ENCODE measurements at regions not wholly inside any gene's neighbourhood (a gene's known extent, or its start where the extent isn't known, plus 50 kb on each side); places are given as distances from the start of the nearest gene placed in this dataset.

- no peaks in the 10 kb centered on the region for H3K9me2 ChIP-seq (replicated peaks; ENCODE audit: insufficient read depth, low read length)
- no peaks in the 10 kb centered on the region for H3K79me2 ChIP-seq (ENCODE audit: insufficient read depth, low read length)
- TF ChIP-seq EZH2phosphoT487 (conservative IDR thresholded peaks at IDR 0.05; ENCODE audit: low read length), result no peak
- TF ChIP-seq CTCF (IDR thresholded peaks at IDR 0.05; ENCODE audit: insufficient read depth, low read length, poor library complexity, severe bottlenecking), result no peak
- H2AFZ ChIP-seq (ENCODE audit: low read depth, low read length, severe bottlenecking), result no peak overlapping the region
- H3K4me2 ChIP-seq (ENCODE audit: low read depth, low read length, poor library complexity, severe bottlenecking), result no peak overlapping the region
- H3K9ac ChIP-seq (ENCODE audit: low read length), result no peak overlapping the region
- no peak overlapping the region for H3K27ac ChIP-seq (ENCODE audit: low read depth, low read length)
- H3K36me3 ChIP-seq (ENCODE audit: low read length), result no peaks in the 10 kb centered on the region
- H3K27me3 ChIP-seq (ENCODE audit: low read length), result no peaks in the 10 kb centered on the region
- no peaks in the 10 kb centered on the region for H4K20me1 ChIP-seq (ENCODE audit: low read depth, low read length)
- H3K4me3 ChIP-seq (ENCODE audit: insufficient read depth, low read length, poor library complexity, severe bottlenecking), result no peak overlapping the region
- no peaks in the 10 kb centered on the region for H3F3A ChIP-seq (ENCODE audit: insufficient read depth)
- H3K9me3 ChIP-seq (ENCODE audit: insufficient read depth, low read length), result no peaks in the 10 kb centered on the region
These were observed 188.3 kb downstream of the MIB1 start for GRCh38 chr18:21928925-21929324.

GRCh38 chr18:21930177-21930576, 189.6 kb downstream of the MIB1 start:
- Histone ChIP-seq H3K4me2 (ENCODE audit: low read depth, low read length, poor library complexity, severe bottlenecking) (no peak overlapping the region), H3K9ac (ENCODE audit: low read length) (no peak overlapping the region), H3K9me2 (replicated peaks; ENCODE audit: insufficient read depth, low read length) (no peaks in the 10 kb centered on the region), H3K4me3 (ENCODE audit: insufficient read depth, low read length, poor library complexity, severe bottlenecking) (no peak overlapping the region), H3K9me3 (ENCODE audit: insufficient read depth, low read length) (no peaks in the 10 kb centered on the region), H3K27me3 (ENCODE audit: low read length) (no peaks in the 10 kb centered on the region), H3F3A (ENCODE audit: insufficient read depth) (no peaks in the 10 kb centered on the region), H3K27ac (ENCODE audit: low read depth, low read length) (no peak overlapping the region), H3K79me2 (ENCODE audit: insufficient read depth, low read length) (no peaks in the 10 kb centered on the region), H3K36me3 (ENCODE audit: low read length) (no peaks in the 10 kb centered on the region), H4K20me1 (ENCODE audit: low read depth, low read length) (no peaks in the 10 kb centered on the region), H2AFZ (ENCODE audit: low read depth, low read length, severe bottlenecking) (no peak overlapping the region)
- no peak for TF ChIP-seq CTCF (IDR thresholded peaks at IDR 0.05; ENCODE audit: insufficient read depth, low read length, poor library complexity, severe bottlenecking)
- TF ChIP-seq EZH2phosphoT487 (conservative IDR thresholded peaks at IDR 0.05; ENCODE audit: low read length), result no peak

- no peaks in the 10 kb centered on the region for H3K9me2 ChIP-seq (replicated peaks; ENCODE audit: insufficient read depth, low read length)
- H4K20me1 ChIP-seq (ENCODE audit: low read depth, low read length), result no peaks in the 10 kb centered on the region
- H2AFZ ChIP-seq (ENCODE audit: low read depth, low read length, severe bottlenecking), result no peak overlapping the region
- no peaks in the 10 kb centered on the region for H3K36me3 ChIP-seq (ENCODE audit: low read length)
- H3K4me2 ChIP-seq (ENCODE audit: low read depth, low read length, poor library complexity, severe bottlenecking), result no peak overlapping the region
- no peaks in the 10 kb centered on the region for H3K79me2 ChIP-seq (ENCODE audit: insufficient read depth, low read length)
- no peak for TF ChIP-seq EZH2phosphoT487 (conservative IDR thresholded peaks at IDR 0.05; ENCODE audit: low read length)
- no peak for TF ChIP-seq CTCF (IDR thresholded peaks at IDR 0.05; ENCODE audit: insufficient read depth, low read length, poor library complexity, severe bottlenecking)
- no peak overlapping the region for H3K9ac ChIP-seq (ENCODE audit: low read length)
- no peaks in the 10 kb centered on the region for H3F3A ChIP-seq (ENCODE audit: insufficient read depth)
- H3K4me3 ChIP-seq (ENCODE audit: insufficient read depth, low read length, poor library complexity, severe bottlenecking), result no peak overlapping the region
- H3K27me3 ChIP-seq (ENCODE audit: low read length), result no peaks in the 10 kb centered on the region
- H3K27ac ChIP-seq (ENCODE audit: low read depth, low read length), result no peak overlapping the region
- no peaks in the 10 kb centered on the region for H3K9me3 ChIP-seq (ENCODE audit: insufficient read depth, low read length)
These were observed 193.6 kb downstream of the MIB1 start for GRCh38 chr18:21933931-21934765.
